ENCODE measurements at regions not wholly inside any gene's neighbourhood (a gene's known extent, or its start where the extent isn't known, plus 50 kb on each side); places are given as distances from the start of the nearest gene placed in this dataset.
"Not testable (repeated sequence)": the region's sequence is repeated elsewhere in the genome, so short reads cannot be mapped to it uniquely, and the experiment has no call there.

GRCh38 chr16:29227751-29228663, 178.5 kb downstream of the NPIPB11 start:
- H3K4me3 ChIP-seq; H3K36me3 ChIP-seq (ENCODE audit: low read depth); H3K9me3 ChIP-seq; intact Hi-C loops (cut with DNase I, micrococcal nuclease); H3K4me1 ChIP-seq (ENCODE audit: low read depth): not testable (repeated sequence)
- DNase-seq (peak; percentile 75 to 86 (median 75)), ATAC-seq (peak; percentile 93)
- peak; percentile 26 for TF ChIP-seq CTCF (IDR thresholded peaks at IDR 0.05)

DNA sequence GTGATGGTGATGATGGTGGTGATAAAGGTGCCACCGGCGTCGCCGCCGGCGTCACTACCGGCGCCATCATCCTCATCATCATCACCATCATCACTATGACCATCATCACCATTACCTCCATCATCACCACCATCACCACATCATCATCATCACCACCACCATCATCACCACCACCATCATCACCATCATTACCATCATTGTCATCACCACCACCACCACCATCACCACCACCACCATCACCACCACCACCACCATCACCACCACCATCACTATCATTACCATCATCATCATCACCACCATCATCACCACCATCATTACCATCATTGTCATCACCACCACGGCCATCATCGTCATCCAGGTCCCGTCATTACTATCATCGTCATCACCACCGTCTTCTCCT, 179.7 kb downstream of the NPIPB11 start:
- DNase-seq (no peak), ATAC-seq (no peak)
- no peak overlapping the region for H3K4me3 ChIP-seq
- intact Hi-C loops (cut with DNase I, micrococcal nuclease), result no loop called here
- peaks cover 3% of the 10 kb centered on the region for H3K4me1 ChIP-seq (ENCODE audit: low read depth)
- H3K36me3 ChIP-seq (ENCODE audit: low read depth), result no peaks in the 10 kb centered on the region
- no peak for TF ChIP-seq CTCF (IDR thresholded peaks at IDR 0.05)
- H3K9me3 ChIP-seq, result no peaks in the 10 kb centered on the region

- intact Hi-C loops (cut with DNase I, micrococcal nuclease); DNase-seq; H3K4me3 ChIP-seq; H3K4me1 ChIP-seq (ENCODE audit: low read depth); H3K36me3 ChIP-seq (ENCODE audit: low read depth); H3K9me3 ChIP-seq: not testable (repeated sequence)
- peak; percentile 4 for ATAC-seq
Observed at GRCh38 chr16:29224675-29225074, 181.8 kb downstream of the NPIPB11 start.

GRCh38 chr16:29222615-29223014, 183.9 kb downstream of the NPIPB11 start:
- H3K4me3 ChIP-seq; ATAC-seq; DNase-seq; H3K9me3 ChIP-seq; H3K36me3 ChIP-seq (ENCODE audit: low read depth); H3K4me1 ChIP-seq (ENCODE audit: low read depth); intact Hi-C loops (cut with DNase I, micrococcal nuclease): not testable (repeated sequence)

DNA sequence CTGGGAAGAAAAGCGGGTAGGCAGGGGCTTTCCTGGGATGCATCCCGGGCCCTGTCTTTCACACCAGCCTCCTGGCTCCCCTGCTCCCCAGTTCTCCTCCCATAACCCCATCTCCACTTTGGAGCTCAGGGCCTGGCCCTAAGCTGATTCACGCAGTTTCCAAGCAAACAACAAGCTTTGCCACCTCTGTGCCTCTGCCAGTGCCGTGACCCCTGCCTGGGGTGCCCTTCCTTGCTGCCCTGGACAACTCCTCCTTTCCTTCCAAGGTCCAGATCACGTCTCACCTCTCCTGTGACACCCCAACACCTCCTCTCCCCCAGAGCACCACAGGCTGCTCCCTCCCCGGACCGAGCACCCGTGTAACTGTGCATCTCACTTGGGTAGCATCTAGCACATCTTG, 184.5 kb downstream of the NPIPB11 start:
- ATAC-seq; intact Hi-C loops (cut with DNase I, micrococcal nuclease); H3K9me3 ChIP-seq; H3K4me1 ChIP-seq (ENCODE audit: low read depth); DNase-seq; H3K36me3 ChIP-seq (ENCODE audit: low read depth); H3K4me3 ChIP-seq: not testable (repeated sequence)

GRCh38 chr16:29221281-29221955, 185.1 kb downstream of the NPIPB11 start:
- H3K9me3 ChIP-seq; H3K4me1 ChIP-seq (ENCODE audit: low read depth); H3K36me3 ChIP-seq (ENCODE audit: low read depth); DNase-seq; ATAC-seq; intact Hi-C loops (cut with DNase I, micrococcal nuclease); H3K4me3 ChIP-seq: not testable (repeated sequence)

DNA sequence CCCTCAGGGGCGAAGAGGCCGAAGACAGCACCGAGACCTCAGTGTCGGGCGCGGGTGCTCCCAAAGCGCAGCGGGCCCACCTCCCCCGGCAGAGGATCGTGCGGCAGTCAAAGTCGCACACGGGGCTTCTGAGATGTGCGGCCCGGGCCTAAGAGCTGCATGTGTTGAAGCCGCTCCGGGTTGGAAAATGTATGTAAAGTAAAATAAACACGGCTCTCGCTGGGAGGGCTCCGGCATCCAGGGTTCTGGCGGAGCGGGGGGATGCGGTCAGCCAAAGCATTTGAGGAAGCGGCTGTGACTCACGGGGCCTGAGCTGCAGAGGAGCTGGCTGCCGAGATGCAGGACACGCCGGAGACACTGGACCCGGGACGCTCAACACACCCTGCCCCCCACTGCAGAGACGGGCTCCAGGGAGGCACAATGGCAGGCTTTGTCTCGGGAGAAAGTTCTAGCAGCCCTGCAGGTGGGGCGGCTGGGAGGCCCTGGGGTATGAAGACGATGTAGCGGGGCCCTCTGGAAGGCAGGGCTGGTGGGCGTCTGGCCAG, 185.8 kb downstream of the NPIPB11 start:
- DNase-seq (peak in 1 of 3 donors; percentile 39), ATAC-seq (peak; percentile 36)
- H3K36me3 ChIP-seq (ENCODE audit: low read depth); intact Hi-C loops (cut with DNase I, micrococcal nuclease); H3K4me1 ChIP-seq (ENCODE audit: low read depth); H3K9me3 ChIP-seq; H3K4me3 ChIP-seq: not testable (repeated sequence)

DNA sequence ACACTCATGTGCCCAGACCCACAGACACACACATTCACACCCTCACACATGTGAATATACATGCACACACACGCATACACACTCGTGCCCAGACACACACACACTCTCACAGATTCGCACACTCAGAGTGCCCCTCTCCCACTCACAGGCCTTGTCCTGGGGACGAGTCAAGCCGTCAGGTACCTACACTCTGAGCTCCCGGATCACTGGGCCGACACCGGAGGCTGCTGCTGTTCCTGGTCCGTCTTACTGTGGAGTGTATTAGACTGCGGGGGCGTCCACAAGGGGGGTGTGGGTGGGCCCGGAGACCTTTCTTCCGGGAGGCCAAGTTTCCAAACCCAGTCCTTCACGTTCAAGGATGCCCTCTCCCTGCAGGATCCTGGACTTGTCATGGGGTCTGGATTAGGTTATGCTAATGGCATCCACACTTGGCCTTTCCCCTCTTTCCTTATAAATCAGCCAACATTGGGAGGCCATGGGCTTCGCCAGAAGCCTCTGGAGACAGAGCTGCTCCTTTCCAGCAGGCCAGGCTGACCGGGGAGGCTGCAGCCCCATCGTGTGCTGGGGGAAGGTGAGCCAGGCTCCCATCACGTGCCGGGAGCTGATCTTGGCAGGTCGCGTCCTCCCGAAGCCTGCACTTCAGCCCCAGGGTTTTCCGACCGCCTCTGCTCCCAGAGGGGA, 186.4 kb downstream of the NPIPB11 start:
- H3K36me3 ChIP-seq (ENCODE audit: low read depth); intact Hi-C loops (cut with DNase I, micrococcal nuclease); ATAC-seq; H3K4me1 ChIP-seq (ENCODE audit: low read depth); H3K4me3 ChIP-seq; H3K9me3 ChIP-seq; DNase-seq: not testable (repeated sequence)

DNA sequence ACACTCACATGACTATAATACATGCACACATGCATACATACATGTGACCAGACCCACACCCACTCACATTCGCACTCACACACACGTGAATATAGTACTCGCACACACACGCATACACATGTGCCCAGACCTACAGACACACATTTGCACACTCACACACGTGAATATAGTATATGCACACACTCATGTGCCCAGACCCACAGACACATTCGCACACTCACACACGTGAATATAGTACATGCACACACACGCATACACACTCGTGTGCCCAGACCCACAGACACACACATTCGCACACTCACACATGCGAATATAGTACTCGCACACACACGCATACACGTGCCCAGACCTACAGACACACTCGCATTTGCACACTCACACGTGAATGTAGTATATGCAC, 186.9 kb downstream of the NPIPB11 start:
- ATAC-seq; H3K9me3 ChIP-seq; H3K4me1 ChIP-seq (ENCODE audit: low read depth); H3K4me3 ChIP-seq; H3K36me3 ChIP-seq (ENCODE audit: low read depth); DNase-seq; intact Hi-C loops (cut with DNase I, micrococcal nuclease): not testable (repeated sequence)

GRCh38 chr16:29218649-29219048, 187.9 kb downstream of the NPIPB11 start:
- ATAC-seq; H3K4me3 ChIP-seq; DNase-seq; H3K4me1 ChIP-seq (ENCODE audit: low read depth); H3K9me3 ChIP-seq; H3K36me3 ChIP-seq (ENCODE audit: low read depth); intact Hi-C loops (cut with DNase I, micrococcal nuclease): not testable (repeated sequence)

DNA sequence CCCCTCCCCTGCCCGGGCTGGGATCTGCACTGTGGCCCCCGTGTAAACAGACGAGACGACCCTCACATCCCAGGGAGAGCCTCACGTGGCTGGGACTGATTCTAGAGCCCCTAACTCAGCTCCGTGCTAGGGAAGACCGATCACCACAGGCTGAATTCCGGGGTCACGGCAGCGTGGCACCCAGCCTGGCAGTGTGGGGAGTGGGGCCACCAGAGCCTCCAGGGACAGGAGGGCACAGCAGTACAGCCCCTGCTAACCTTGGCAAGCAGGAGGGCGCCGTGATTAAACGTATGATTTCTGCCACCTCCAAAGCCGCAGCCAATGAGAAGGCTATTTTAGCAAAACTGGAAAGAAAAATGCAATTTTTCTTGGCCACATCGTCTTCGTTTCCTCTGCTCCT, 188.3 kb downstream of the NPIPB11 start:
- H3K4me1 ChIP-seq (ENCODE audit: low read depth); H3K9me3 ChIP-seq; intact Hi-C loops (cut with DNase I, micrococcal nuclease); H3K36me3 ChIP-seq (ENCODE audit: low read depth); H3K4me3 ChIP-seq; DNase-seq; ATAC-seq: not testable (repeated sequence)

DNA sequence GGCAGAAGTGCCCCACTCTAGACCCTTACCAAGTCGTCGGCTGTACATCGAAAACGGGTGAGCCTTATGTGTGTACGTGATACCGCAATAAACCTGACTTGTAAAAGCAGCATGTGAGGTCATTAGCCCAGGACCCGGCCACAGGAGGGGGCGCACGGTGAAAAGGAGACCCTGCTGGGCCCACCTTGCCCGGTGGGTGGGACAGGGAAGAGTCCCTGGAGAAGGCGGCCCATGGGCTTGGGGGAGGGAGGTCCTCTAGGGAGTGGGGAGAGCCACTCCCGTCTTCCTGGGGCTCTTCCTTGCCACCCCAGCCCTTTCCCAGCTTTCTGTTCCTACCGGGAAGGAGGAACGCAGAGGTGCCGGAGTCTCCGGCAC, 188.8 kb downstream of the NPIPB11 start:
- DNase-seq, ATAC-seq: not testable (repeated sequence)

More for the DNA sequence above, 188.8 kb downstream of the NPIPB11 start:
- intact Hi-C loops (cut with DNase I, micrococcal nuclease); H3K4me3 ChIP-seq; H3K36me3 ChIP-seq (ENCODE audit: low read depth); H3K9me3 ChIP-seq; H3K4me1 ChIP-seq (ENCODE audit: low read depth): not testable (repeated sequence)

All from mucosa of descending colon (tissue), 3 donors.